Skeletal muscle satellite cell (primary cell): ENCODE measurements at regions not wholly inside any gene's neighbourhood (a gene's known extent, or its start where the extent isn't known, plus 50 kb on each side); places are given as distances from the start of the nearest gene placed in this dataset.

Experiments
- H3K27me3 ChIP-seq: 2 replicates; pipeline ENCODE4 v1.7.0; 2013; ENCODE audit warnings: low read length; ENCODE audit not compliant: control insufficient read depth, insufficient read depth
- H3K36me3 ChIP-seq: 2 replicates; pipeline ENCODE4 v1.7.0; 2013; ENCODE audit warnings: mild to moderate bottlenecking, control low read depth, low read length; ENCODE audit not compliant: insufficient read depth
- H3K4me1 ChIP-seq: 2 replicates; pipeline ENCODE4 v1.7.0; 2013; ENCODE audit warnings: low read length; ENCODE audit not compliant: control insufficient read depth, insufficient read depth
- H3K4me2 ChIP-seq: 2 replicates; pipeline ENCODE4 v1.7.0; 2013; ENCODE audit warnings: mild to moderate bottlenecking, low read length
- H3K4me3 ChIP-seq: 2 replicates; pipeline ENCODE4 v1.7.0; 2013; ENCODE audit warnings: low read length
- H3K9ac ChIP-seq: 2 replicates; pipeline ENCODE4 v1.7.0; 2013; ENCODE audit warnings: mild to moderate bottlenecking, low read depth, low read length, moderate library complexity
- H3K9me3 ChIP-seq: replicated peaks from 2 replicates; pipeline ENCODE4 v1.7.0; 2013; ENCODE audit warnings: mild to moderate bottlenecking, control low read depth, low read length

- H3K9ac ChIP-seq, result no peak overlapping the region
- no peaks in the 10 kb centered on the region for H3K27me3 ChIP-seq
- no peak overlapping the region for H3K4me3 ChIP-seq
- H3K4me2 ChIP-seq, result no peak overlapping the region
- no peaks in the 10 kb centered on the region for H3K9me3 ChIP-seq
- no peaks in the 10 kb centered on the region for H3K4me1 ChIP-seq
- H3K36me3 ChIP-seq, result no peaks in the 10 kb centered on the region
Observed at GRCh38 chr4:134470544-134470943, 269.0 kb upstream of the PABPC4L start.

- Histone ChIP-seq H3K4me2 (no peak overlapping the region), H3K27me3 (no peaks in the 10 kb centered on the region), H3K4me3 (no peak overlapping the region), H3K4me1 (no peaks in the 10 kb centered on the region), H3K9ac (no peak overlapping the region), H3K9me3 (peaks cover 1% of the 10 kb centered on the region), H3K36me3 (no peaks in the 10 kb centered on the region)
Observed at GRCh38 chr4:134465417-134465816, 263.8 kb upstream of the PABPC4L start.

GRCh38 chr4:134463771-134464170, 262.2 kb upstream of the PABPC4L start:
- Histone ChIP-seq H3K36me3 (no peaks in the 10 kb centered on the region), H3K27me3 (no peaks in the 10 kb centered on the region), H3K4me1 (no peaks in the 10 kb centered on the region), H3K9ac (no peak overlapping the region), H3K9me3 (peaks cover 4% of the 10 kb centered on the region), H3K4me2 (no peak overlapping the region), H3K4me3 (no peak overlapping the region)

GRCh38 chr4:134426821-134427220, 225.2 kb upstream of the PABPC4L start:
- Histone ChIP-seq H3K4me3 (no peak overlapping the region), H3K4me1 (no peaks in the 10 kb centered on the region), H3K27me3 (no peaks in the 10 kb centered on the region), H3K9me3 (no peaks in the 10 kb centered on the region), H3K36me3 (no peaks in the 10 kb centered on the region), H3K9ac (no peak overlapping the region), H3K4me2 (no peak overlapping the region)

GRCh38 chr4:134425756-134426155, 224.2 kb upstream of the PABPC4L start:
- Histone ChIP-seq H3K9ac (no peak overlapping the region), H3K4me2 (no peak overlapping the region), H3K36me3 (no peaks in the 10 kb centered on the region), H3K4me3 (no peak overlapping the region), H3K27me3 (no peaks in the 10 kb centered on the region), H3K4me1 (no peaks in the 10 kb centered on the region), H3K9me3 (no peaks in the 10 kb centered on the region)

- Histone ChIP-seq H3K4me2 (no peak overlapping the region), H3K4me1 (no peaks in the 10 kb centered on the region), H3K4me3 (no peak overlapping the region), H3K9me3 (no peaks in the 10 kb centered on the region), H3K9ac (no peak overlapping the region), H3K36me3 (no peaks in the 10 kb centered on the region), H3K27me3 (no peaks in the 10 kb centered on the region)
Observed at GRCh38 chr4:134422776-134423175, 221.2 kb upstream of the PABPC4L start.

GRCh38 chr4:134421734-134422133, 220.1 kb upstream of the PABPC4L start:
- Histone ChIP-seq H3K4me1 (no peaks in the 10 kb centered on the region), H3K4me3 (no peak overlapping the region), H3K36me3 (no peaks in the 10 kb centered on the region), H3K27me3 (no peaks in the 10 kb centered on the region), H3K9ac (no peak overlapping the region), H3K9me3 (no peaks in the 10 kb centered on the region), H3K4me2 (no peak overlapping the region)

GRCh38 chr4:134408897-134409296, 207.3 kb upstream of the PABPC4L start:
- H3K4me2 ChIP-seq, result no peak overlapping the region
- H3K9me3 ChIP-seq, result peaks cover 3% of the 10 kb centered on the region
- H3K36me3 ChIP-seq, result no peaks in the 10 kb centered on the region
- H3K4me3 ChIP-seq, result no peak overlapping the region
- H3K9ac ChIP-seq, result no peak overlapping the region
- no peaks in the 10 kb centered on the region for H3K27me3 ChIP-seq
- H3K4me1 ChIP-seq, result no peaks in the 10 kb centered on the region

- H3K27me3 ChIP-seq, result no peaks in the 10 kb centered on the region
- no peaks in the 10 kb centered on the region for H3K36me3 ChIP-seq
- H3K4me3 ChIP-seq, result no peak overlapping the region
- H3K9ac ChIP-seq, result no peak overlapping the region
- H3K4me2 ChIP-seq, result no peak overlapping the region
- peaks cover 3% of the 10 kb centered on the region for H3K9me3 ChIP-seq
- H3K4me1 ChIP-seq, result no peaks in the 10 kb centered on the region
Observed at GRCh38 chr4:134401798-134402197, 200.2 kb upstream of the PABPC4L start.

- Histone ChIP-seq H3K4me1 (no peaks in the 10 kb centered on the region), H3K9ac (no peak overlapping the region), H3K9me3 (peaks cover 11% of the 10 kb centered on the region), H3K36me3 (no peaks in the 10 kb centered on the region), H3K4me2 (no peak overlapping the region), H3K27me3 (no peaks in the 10 kb centered on the region), H3K4me3 (no peak overlapping the region)
Observed at GRCh38 chr4:134393592-134393991, 192.0 kb upstream of the PABPC4L start.

- no peaks in the 10 kb centered on the region for H3K27me3 ChIP-seq
- peaks cover 4% of the 10 kb centered on the region for H3K9me3 ChIP-seq
- H3K4me1 ChIP-seq, result no peaks in the 10 kb centered on the region
- H3K36me3 ChIP-seq, result no peaks in the 10 kb centered on the region
- no peak overlapping the region for H3K4me2 ChIP-seq
- no peak overlapping the region for H3K9ac ChIP-seq
- no peak overlapping the region for H3K4me3 ChIP-seq
Observed at GRCh38 chr4:134390319-134390718, 188.7 kb upstream of the PABPC4L start.

- Histone ChIP-seq H3K36me3 (no peaks in the 10 kb centered on the region), H3K9ac (no peak overlapping the region), H3K9me3 (no peaks in the 10 kb centered on the region), H3K4me1 (no peaks in the 10 kb centered on the region), H3K4me3 (no peak overlapping the region), H3K27me3 (no peaks in the 10 kb centered on the region), H3K4me2 (no peak overlapping the region)
Observed at GRCh38 chr4:134388351-134388750, 186.8 kb upstream of the PABPC4L start.
